ENCODE measurements at regions not wholly inside any gene's neighbourhood (a gene's known extent, or its start where the extent isn't known, plus 50 kb on each side); places are given as distances from the start of the nearest gene placed in this dataset.
A peak's percentile ranks its signal among the peaks of the same experiment; 100 is the strongest.

DNA sequence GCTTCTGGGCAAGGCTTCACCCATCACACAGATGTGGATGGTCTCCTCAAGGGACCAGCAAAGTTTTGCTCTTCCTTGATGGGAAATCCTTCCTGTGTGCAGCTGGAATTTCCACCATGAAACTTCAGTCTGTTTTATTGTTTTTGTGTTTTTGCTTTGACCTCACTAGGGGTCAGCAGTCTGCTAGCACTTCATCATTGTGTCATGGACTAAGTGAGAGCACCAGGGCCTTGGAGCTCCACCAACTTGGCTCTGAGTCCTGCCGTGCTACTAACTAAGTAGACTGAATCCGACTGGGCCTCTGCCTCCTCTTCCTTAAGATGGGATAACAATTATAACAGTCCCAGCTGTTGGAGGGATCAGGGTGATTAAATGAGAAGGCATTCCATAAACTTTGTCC, 305.8 kb upstream of the NCAM1 start:
- H3K23ac ChIP-seq (ENCODE audit: insufficient read length): no peak overlapping the region
- no peak overlapping the region for H2AK5ac ChIP-seq (ENCODE audit: low read depth, low read length)
- no peak overlapping the region for H3K4me2 ChIP-seq (ENCODE audit: insufficient read depth in 1 of 2, low read depth in 2 of 2, low read length in 2 of 2)
- H3K18ac ChIP-seq (ENCODE audit: extremely low read depth, low read length): no peak overlapping the region
- H3K36me3 ChIP-seq (ENCODE audit: control insufficient read depth in 2 of 4, insufficient read depth in 4 of 4, low read length in 3 of 4): no peaks in the 10 kb centered on the region
- H3K9me3 ChIP-seq (ENCODE audit: insufficient read depth in 2 of 2, low read depth in 1 of 2, low read length in 1 of 2): no peaks in the 10 kb centered on the region
- no peak overlapping the region for H3K9ac ChIP-seq (replicated peaks in 1 of 4; ENCODE audit: extremely low read depth in 1 of 4, low read depth in 3 of 4, low read length in 3 of 4)
- H3K4me3 ChIP-seq (ENCODE audit: extremely low read depth in 1 of 4, insufficient read depth in 2 of 4, low read depth in 3 of 4, low read length in 4 of 4): no peak overlapping the region
- H2BK20ac ChIP-seq (ENCODE audit: low read length): no peak overlapping the region
- no peak overlapping the region for H2BK5ac ChIP-seq (ENCODE audit: low read depth, low read length)
- H2BK12ac ChIP-seq (ENCODE audit: low read depth, low read length): no peak overlapping the region
- H2BK120ac ChIP-seq (replicated peaks; ENCODE audit: low read depth, low read length): no peak overlapping the region
- peak; percentile 12 to 27; a peak in 2 of 4 replicates for TF ChIP-seq RAD21 (IDR thresholded peaks at IDR 0.05 in 1 of 2, conservative IDR thresholded peaks at IDR 0.05 in 1 of 2; ENCODE audit: low read depth in 2 of 2, low read length in 2 of 2)
- TF ChIP-seq CREB1 (IDR thresholded peaks at IDR 0.05): no peak
- H4K8ac ChIP-seq (ENCODE audit: extremely low read depth, insufficient read depth, low read length): no peak overlapping the region
- no peaks in the 10 kb centered on the region for H3K27me3 ChIP-seq (replicated peaks in 1 of 4; ENCODE audit: control insufficient read depth in 3 of 4, extremely low read depth in 1 of 4, insufficient read depth in 3 of 4, low read length in 3 of 4)
- no peak overlapping the region for H3K4ac ChIP-seq (replicated peaks; ENCODE audit: insufficient read length, low read depth, low read length)
- H3K14ac ChIP-seq (ENCODE audit: insufficient read length): no peak overlapping the region
- ChIA-PET POLR2A (ENCODE audit: partially characterized antibody) (no interaction called here), CTCF (ENCODE audit: partially characterized antibody) (interaction anchor here (0.8 to 1.2 kb wide), 3 partner anchors 27 to 459 kb away, joined by 3 read pairs; no protein-coding TSS in a partner anchor)
- FAIRE-seq: no peak
- no peak overlapping the region for H2BK15ac ChIP-seq (ENCODE audit: low read length)
- H3K56ac ChIP-seq (replicated peaks; ENCODE audit: insufficient read length, low read depth, low read length): no peak overlapping the region
- H3K27ac ChIP-seq (ENCODE audit: low read depth, low read length): no peak overlapping the region
- H4K20me1 ChIP-seq (replicated peaks in 1 of 2; ENCODE audit: control insufficient read depth in 1 of 2, insufficient read depth in 2 of 2, low read length in 2 of 2): no peaks in the 10 kb centered on the region
- no peaks in the 10 kb centered on the region; the same call in 1 of the 2 replicates for H3K23me2 ChIP-seq (ENCODE audit: low read depth, low read length)
- no peak overlapping the region for H2AFZ ChIP-seq (ENCODE audit: low read length)
- no peak overlapping the region for H4K91ac ChIP-seq (replicated peaks; ENCODE audit: insufficient read length, low read length)
- DNase-seq (ENCODE audit: low read depth in 1 of 2, low spot score in 2 of 2): no peak
- no peaks in the 10 kb centered on the region for H3K79me1 ChIP-seq (ENCODE audit: low read depth, low read length)
- 69% methylated on average over 2 of the region's 2 CpGs; no CpG with 5 or more reads in 1 of the 2 experiments for WGBS, 2 experiments (ENCODE audit: extremely low coverage in 1 of 2, insufficient coverage in 1 of 2, insufficient read length in 1 of 2, insufficient replicate concordance in 2 of 2, low coverage in 1 of 2, low lambda C conversion rate in 2 of 2, missing lambda C conversion rate in 1 of 2)
- peaks cover 0 to 4% (median 0%) of the 10 kb centered on the region in 4 experiments; a peak in 2 of 7 replicates for H3K4me1 ChIP-seq (replicated peaks in 1 of 4; ENCODE audit: control insufficient read depth in 3 of 4, insufficient read depth in 4 of 4, low read length in 3 of 4)
- no peaks in the 10 kb centered on the region for H3K79me2 ChIP-seq (ENCODE audit: control insufficient read depth in 1 of 2, insufficient read depth in 2 of 2, low read length in 2 of 2)
- no peak overlapping the region for H4K5ac ChIP-seq (ENCODE audit: insufficient read length, low read depth, low read length)

Measured in H1 (cell line).